DMS 273 treated with DMSO at 0.1 percent for 48 hours (cell line): ENCODE measurements at regions not wholly inside any gene's neighbourhood (a gene's known extent, or its start where the extent isn't known, plus 50 kb on each side); places are given as distances from the start of the nearest gene placed in this dataset.
A peak's percentile ranks its signal among the peaks of the same experiment; 100 is the strongest.

ENCODE experiments used
- DNase-seq: peaks from one replicate; lab custom pipeline; 2025; lab: John Stamatoyannopoulos, UW

GRCh38 chr2:2848621-2849333 lies 517.7 kb upstream of the MYT1L start:
- no peak for DNase-seq

GRCh38 chr2:2848198-2848597 lies 517.1 kb upstream of the MYT1L start:
- no peak for DNase-seq

- no peak for DNase-seq
These were observed 516.2 kb upstream of the MYT1L start for GRCh38 chr2:2847209-2847676.

- peak; percentile 90 for DNase-seq
These were observed 515.5 kb upstream of the MYT1L start for GRCh38 chr2:2846332-2847208.

- DNase-seq = no peak
These were observed 514.8 kb upstream of the MYT1L start for GRCh38 chr2:2845806-2846315.

- no peak for DNase-seq
These were observed 514.2 kb upstream of the MYT1L start for GRCh38 chr2:2845267-2845666.

GRCh38 chr2:2843969-2844548 lies 513.0 kb upstream of the MYT1L start:
- no peak for DNase-seq

GRCh38 chr2:2842466-2842865 lies 511.4 kb upstream of the MYT1L start:
- no peak for DNase-seq

GRCh38 chr2:2840681-2841300 lies 509.7 kb upstream of the MYT1L start:
- no peak for DNase-seq

- DNase-seq = no peak
These were observed 508.9 kb upstream of the MYT1L start for GRCh38 chr2:2839782-2840531.

- no peak for DNase-seq
These were observed 508.3 kb upstream of the MYT1L start for GRCh38 chr2:2839393-2839781.

- DNase-seq = no peak
These were observed 507.4 kb upstream of the MYT1L start for GRCh38 chr2:2838548-2838845.

- no peak for DNase-seq
These were observed 506.9 kb upstream of the MYT1L start for GRCh38 chr2:2837746-2838547.

GRCh38 chr2:2836343-2837070 lies 505.4 kb upstream of the MYT1L start:
- DNase-seq = no peak

- no peak for DNase-seq
These were observed 503.6 kb upstream of the MYT1L start for GRCh38 chr2:2834516-2835254.

- no peak for DNase-seq
These were observed 503.0 kb upstream of the MYT1L start for GRCh38 chr2:2834105-2834504.

GRCh38 chr2:2832657-2833056 lies 501.6 kb upstream of the MYT1L start:
- no peak for DNase-seq

- no peak for DNase-seq
These were observed 500.6 kb upstream of the MYT1L start for GRCh38 chr2:2831633-2832032.

- no peak for DNase-seq
These were observed 499.5 kb upstream of the MYT1L start for GRCh38 chr2:2830576-2830975.
